DOHH2 (cell line): ENCODE measurements at regions not wholly inside any gene's neighbourhood (a gene's known extent, or its start where the extent isn't known, plus 50 kb on each side); places are given as distances from the start of the nearest gene placed in this dataset.

Experiments used
- CTCF ChIP-seq: fragments of 200-600 bp; sonication (generic); IDR thresholded peaks from one replicate; pipeline ENCODE4 v1.5.1; 2014; ENCODE audit warnings: antibody characterized with exemption, mild to moderate bottlenecking, low read depth, low read length; ENCODE audit not compliant: poor library complexity, severe bottlenecking
- EZH2phosphoT487 ChIP-seq: fragments of 200-600 bp; sonication (generic); IDR thresholded peaks from 2 replicates; pipeline ENCODE4 v1.6.1; 2017; ENCODE audit warnings: borderline replicate concordance, mild to moderate bottlenecking, antibody characterized with exemption, low read length, moderate library complexity, mixed read lengths

- TF ChIP-seq CTCF (no peak), EZH2phosphoT487 (no peak)
Measured at GRCh38 chr15:77556622-77557021, 76.1 kb downstream of the LINGO1 start.
